ENCODE measurements at regions not wholly inside any gene's neighbourhood (a gene's known extent, or its start where the extent isn't known, plus 50 kb on each side); places are given as distances from the start of the nearest gene placed in this dataset.

DNA sequence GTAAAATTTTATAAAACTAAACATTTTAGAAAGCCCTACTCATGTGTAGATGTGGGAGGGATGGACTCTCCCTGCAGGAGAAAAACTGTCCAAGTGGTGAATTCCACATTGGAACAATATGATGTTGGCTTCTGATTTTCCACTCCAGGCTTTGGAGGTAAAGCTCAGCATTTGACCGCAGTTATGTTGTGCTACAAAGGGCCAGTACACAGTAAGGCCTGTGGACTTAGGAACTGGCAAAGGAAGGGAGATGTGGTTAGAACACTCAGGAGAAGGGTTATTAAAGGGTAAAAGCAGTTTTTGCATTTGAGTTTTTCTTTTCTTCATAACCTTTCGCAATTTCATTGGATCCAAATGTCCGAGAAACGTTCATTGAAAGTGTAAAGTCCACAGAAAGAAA lies 150.3 kb upstream of the SASH1 start:
- TF ChIP-seq CTCF (IDR thresholded peaks at IDR 0.05; ENCODE audit: borderline replicate concordance, extremely low read depth, low read length, poor library complexity, severe bottlenecking) (no peak), EZH2 (IDR thresholded peaks at IDR 0.05; ENCODE audit: borderline replicate concordance, low read depth, low read length, severe bottlenecking) (no peak)
